Pancreas (tissue), 10 donors: ENCODE measurements at regions not wholly inside any gene's neighbourhood (a gene's known extent, or its start where the extent isn't known, plus 50 kb on each side); places are given as distances from the start of the nearest gene placed in this dataset.

ENCODE experiments used
- ATAC-seq, 4 donors: fragments of 200-7000 bp; cut with Tn5 transposase; one replicate each; pipeline versions ENCODE4 v1.8.0 to v1.9.1; 2020; ENCODE audit warnings: mild to moderate bottlenecking in 4 of 4, moderate library complexity in 4 of 4
- DNase-seq, 6 donors: peaks; one replicate each; pipeline ENCODE4 v3.0.0-alpha.2; 2020
- FAIRE-seq: peaks from 2 replicates; lab custom pipeline; 2012; peaks lifted over from hg19 to GRCh38; lab: Jason Lieb, UNC
- H3K27ac ChIP-seq, 4 donors: fragments of 200-600 bp; sonication (generic); 1 replicate in 3 of 4; 2 replicates in 1 of 4; pipeline versions ENCODE4 v1.5.0 to v1.8.0; 2020
- H3K27me3 ChIP-seq, 4 donors: fragments of 200-600 bp; one replicate each; pipeline ENCODE4 v1.8.0; 2021
- H3K36me3 ChIP-seq, 3 donors: fragments of 200-600 bp; sonication (generic) in 1 of 3; one replicate each; pipeline versions ENCODE4 v1.5.0 to v1.8.0; 2020 to 2021
- H3K4me1 ChIP-seq, 3 donors: fragments of 200-600 bp; one replicate each; pipeline ENCODE4 v1.8.0; 2021
- H3K4me3 ChIP-seq, 4 donors: fragments of 200-600 bp; sonication (generic) in 2 of 4; one replicate each; pipeline versions ENCODE4 v1.5.0 to v1.8.0; 2020 to 2021
- H3K9me3 ChIP-seq, 4 donors: fragments of 200-600 bp; one replicate each; pipeline ENCODE4 v1.8.0; 2021
- CTCF ChIP-seq, 4 donors: fragments of 200-600 bp; sonication (generic) in 3 of 4; IDR thresholded peaks; one replicate each; pipeline versions ENCODE4 v1.5.0 to v1.8.0; 2021; ENCODE audit warnings: antibody characterized with exemption in 4 of 4
- WGBS, 2 donors: extraction: QIAGEN DNeasy Blood & Tissue Kit; methylation state at CpG; one replicate each; pipeline ENCODE4 v1.1.7; 2013; 5-methylcytosine and 5-hydroxymethylcytosine counted together
- intact Hi-C, 3 donors: fragments of 100-400 bp; cut with DNase I; formaldehyde crosslinking; loops; one replicate each; pipeline versions ENCODE4 v1.11.1 to v1.14.2; 2022
- donor health status: healthy with polysubstance abuse.
- donor health status: DM: no; HTN: no; CAD: no; lungs with moderate emphysema.
- donor health status: DM: no; HTN: no; CAD: no.
- donor health status: control.
- donor health status: control.
- donor health status: Bipolar disorder and iron deficiency.
- donor health status: DM: yes; HTN: yes; CAD: no.
- donor health status: DM: no; HTN: no; CAD: no.
- donor health status: DM: no; HTN: no; CAD: no.
- donor health status: DM: yes; HTN: yes; CAD: no.

DNA sequence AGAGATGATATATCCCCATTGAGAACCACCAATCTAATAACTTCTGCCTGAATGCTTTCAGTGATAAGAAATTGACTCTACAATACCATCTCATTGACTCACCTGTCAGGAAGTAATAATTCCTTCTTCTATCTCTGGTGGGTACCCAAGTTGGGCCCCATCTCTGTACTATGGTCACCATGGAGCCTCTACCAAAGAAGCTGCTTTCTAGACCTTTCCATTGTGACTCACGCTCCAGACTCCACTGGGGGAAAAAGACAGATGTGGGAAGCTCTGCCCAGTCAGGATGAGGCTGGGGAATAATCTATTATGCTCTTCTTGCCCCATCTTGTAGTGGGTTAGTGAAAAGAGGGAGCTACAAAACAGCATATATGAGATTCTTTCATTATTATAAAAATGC is 100.4 kb downstream of the COPRS start:
- no peak for TF ChIP-seq CTCF (IDR thresholded peaks at IDR 0.05)
- H3K27ac ChIP-seq: no peak overlapping the region
- ATAC-seq: no peak
- no peak for DNase-seq
- intact Hi-C loops: no loop called here
- WGBS, 2 donors: 73 to 78% methylated on average over 1 of the region's 1 CpG
- no peaks in the 10 kb centered on the region for H3K27me3 ChIP-seq
- H3K9me3 ChIP-seq: no peaks in the 10 kb centered on the region
- FAIRE-seq: no peak
- H3K4me3 ChIP-seq: no peak overlapping the region
- no peaks in the 10 kb centered on the region for H3K36me3 ChIP-seq
- no peaks in the 10 kb centered on the region for H3K4me1 ChIP-seq

DNA sequence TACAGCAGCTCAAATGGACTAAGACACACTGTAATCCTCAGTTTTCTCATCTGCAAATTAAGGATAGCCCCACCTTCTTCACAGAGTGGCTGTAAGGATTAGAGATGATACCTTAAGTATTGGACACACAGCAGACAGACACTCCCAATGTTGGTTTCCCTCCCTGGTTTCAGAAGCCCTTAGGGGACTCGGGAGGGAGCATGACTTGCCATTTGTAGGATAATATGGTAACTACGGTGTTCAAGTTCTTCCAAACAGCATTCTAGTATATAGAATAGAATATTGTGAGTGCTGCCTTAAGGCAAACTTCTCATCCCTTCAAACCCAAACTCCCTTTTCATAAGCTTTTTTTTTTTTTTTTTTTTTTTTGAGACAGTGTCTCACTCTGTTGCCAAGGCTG is 101.9 kb downstream of the COPRS start:
- TF ChIP-seq CTCF (IDR thresholded peaks at IDR 0.05): no peak
- 84 to 87% methylated on average over 2 of the region's 2 CpGs for WGBS, 2 donors
- FAIRE-seq: no peak

DNA sequence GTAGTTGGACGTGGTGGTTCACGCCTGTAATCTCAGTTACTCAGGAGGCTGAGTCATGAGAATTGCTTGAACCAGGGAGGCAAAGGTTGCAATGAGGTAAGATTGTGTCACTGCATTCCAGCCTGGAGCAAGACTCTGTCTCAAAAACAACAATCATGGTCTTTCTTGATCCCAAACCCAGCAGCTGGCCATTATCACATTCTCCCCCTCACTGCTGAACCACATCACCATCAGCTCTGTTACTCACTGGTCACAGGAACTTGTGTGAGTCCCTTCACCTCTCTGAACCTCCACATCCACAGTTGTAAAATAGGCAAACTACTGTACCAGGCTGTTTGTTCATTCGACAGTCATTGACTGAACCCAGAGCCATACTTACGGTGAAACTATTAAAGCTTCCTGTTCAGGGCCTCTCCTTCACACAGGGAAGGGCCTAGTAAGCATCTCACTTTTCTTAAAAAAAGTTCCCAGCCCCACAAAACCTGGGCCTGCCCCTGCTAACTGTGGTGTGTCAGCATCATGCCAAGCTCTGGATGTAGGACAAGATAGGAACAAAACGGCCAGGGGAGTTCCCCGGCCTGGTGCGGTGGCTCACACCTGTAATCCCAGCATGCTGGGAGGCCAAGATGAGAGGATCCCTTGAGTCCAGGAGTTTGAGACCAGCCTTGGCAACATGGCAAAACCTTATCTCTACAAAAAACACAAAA is 104.7 kb downstream of the COPRS start:
- ATAC-seq: no peak
- FAIRE-seq: no peak
- 83 to 90% methylated on average over 7 of the region's 7 CpGs for WGBS, 2 donors
- intact Hi-C loops: no loop called here
- DNase-seq: no peak
- no peaks in the 10 kb centered on the region for H3K36me3 ChIP-seq
- no peak overlapping the region for H3K4me3 ChIP-seq
- H3K27me3 ChIP-seq: no peaks in the 10 kb centered on the region
- H3K9me3 ChIP-seq: no peaks in the 10 kb centered on the region
- no peaks in the 10 kb centered on the region for H3K4me1 ChIP-seq
- TF ChIP-seq CTCF (IDR thresholded peaks at IDR 0.05): no peak
- no peak overlapping the region for H3K27ac ChIP-seq

More for the DNA sequence above, 101.9 kb downstream of the COPRS start:
- no peaks in the 10 kb centered on the region for H3K4me1 ChIP-seq
- H3K36me3 ChIP-seq: no peaks in the 10 kb centered on the region
- intact Hi-C loops: no loop called here
- DNase-seq (no peak), ATAC-seq (no peak)
- H3K9me3 ChIP-seq: no peaks in the 10 kb centered on the region
- no peaks in the 10 kb centered on the region for H3K27me3 ChIP-seq
- no peak overlapping the region for H3K27ac ChIP-seq
- no peak overlapping the region for H3K4me3 ChIP-seq

DNA sequence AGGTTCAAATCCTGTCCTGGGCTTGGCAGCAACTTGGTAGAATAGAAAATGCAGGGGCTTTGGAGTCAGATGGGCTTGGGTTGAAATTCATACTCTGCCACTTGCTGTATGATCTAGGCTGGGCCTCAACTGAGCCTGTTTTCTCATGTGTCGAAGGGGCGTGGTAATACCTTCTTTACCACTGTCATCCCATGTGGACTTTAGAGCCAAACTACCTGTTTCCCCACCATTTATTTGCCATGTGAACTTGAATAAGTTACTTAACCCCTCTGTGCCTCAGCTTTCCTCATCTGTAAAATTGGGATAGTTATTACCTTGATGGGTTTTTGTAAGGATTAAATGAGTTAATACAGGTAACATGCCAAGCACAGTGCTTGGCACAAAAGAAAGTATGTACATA is 106.0 kb downstream of the COPRS start:
- no peak overlapping the region for H3K27ac ChIP-seq
- no peaks in the 10 kb centered on the region for H3K4me1 ChIP-seq
- no peaks in the 10 kb centered on the region for H3K9me3 ChIP-seq
- WGBS, 2 donors: 93 to 98% methylated on average over 2 of the region's 2 CpGs
- ATAC-seq: no peak
- DNase-seq: no peak
- intact Hi-C loops: no loop called here
- no peaks in the 10 kb centered on the region for H3K27me3 ChIP-seq
- H3K36me3 ChIP-seq: no peaks in the 10 kb centered on the region
- H3K4me3 ChIP-seq: no peak overlapping the region
- TF ChIP-seq CTCF (IDR thresholded peaks at IDR 0.05): no peak
- FAIRE-seq: no peak

- no peaks in the 10 kb centered on the region for H3K36me3 ChIP-seq
- intact Hi-C loops: no loop called here
- no peak for TF ChIP-seq CTCF (IDR thresholded peaks at IDR 0.05)
- no peak for ATAC-seq
- H3K27ac ChIP-seq: no peak overlapping the region
- no peaks in the 10 kb centered on the region for H3K4me1 ChIP-seq
- no peak overlapping the region for H3K4me3 ChIP-seq
- no peaks in the 10 kb centered on the region for H3K27me3 ChIP-seq
- no peak for DNase-seq
- FAIRE-seq: no peak
- 82 to 86% methylated on average over 6 of the region's 6 CpGs for WGBS, 2 donors
- H3K9me3 ChIP-seq: no peaks in the 10 kb centered on the region
Observed at GRCh38 chr17:31752584-31752983, 106.5 kb downstream of the COPRS start.
